SKM-1 treated with dmso at 0.1 percent for 144 hours (cell line): ENCODE measurements at regions not wholly inside any gene's neighbourhood (a gene's known extent, or its start where the extent isn't known, plus 50 kb on each side); places are given as distances from the start of the nearest gene placed in this dataset.
"Not testable (repeated sequence)": the region's sequence is repeated elsewhere in the genome, so short reads cannot be mapped to it uniquely, and the experiment has no call there.

Experiments
- DNase-seq: peaks from one replicate; lab custom pipeline; 2025; ENCODE audit not compliant: unreplicated experiment; lab: John Stamatoyannopoulos, UW

DNA sequence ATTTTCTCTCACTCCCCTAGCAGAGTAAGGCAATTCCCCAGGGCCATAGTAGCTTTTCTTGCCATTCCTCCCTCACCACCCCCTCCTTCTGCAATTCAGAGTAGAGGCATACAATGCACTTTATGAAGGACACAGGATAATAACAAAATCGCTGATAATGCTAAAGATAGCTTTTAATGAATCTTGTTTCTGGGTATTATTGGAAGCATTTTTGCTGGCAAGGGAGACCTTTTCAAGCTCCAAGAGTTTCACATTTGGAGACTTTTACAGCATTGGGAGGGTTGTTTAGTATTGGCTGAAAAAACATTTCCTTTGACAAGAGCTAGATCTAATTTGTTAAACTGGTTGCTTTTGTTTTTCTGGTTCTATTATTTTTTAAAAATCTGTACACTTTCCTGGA, 573.0 kb upstream of the C16orf82 start:
- DNase-seq = no peak

- no peak for DNase-seq
These were observed 568.8 kb upstream of the C16orf82 start for GRCh38 chr16:26497896-26498295.

DNA sequence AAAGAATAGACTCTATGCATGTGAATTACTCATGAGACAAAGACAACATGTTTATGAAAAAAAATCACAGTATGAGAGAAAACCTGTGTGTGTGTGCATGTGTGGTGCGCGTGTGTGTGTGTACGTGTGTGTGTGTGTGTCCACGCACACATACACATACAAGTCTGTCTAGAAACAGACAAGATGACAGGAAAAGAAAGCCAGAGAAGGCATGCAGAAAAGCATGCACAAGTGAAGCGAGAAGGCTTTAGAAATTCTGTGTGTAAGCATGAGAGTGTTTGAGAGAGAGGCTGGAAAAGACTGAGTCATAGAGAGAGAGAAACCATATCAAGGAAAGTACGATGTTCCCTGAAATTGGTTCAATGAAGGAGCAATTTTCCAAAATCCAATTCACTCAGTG, 566.4 kb upstream of the C16orf82 start:
- DNase-seq = no peak

GRCh38 chr16:26505496-26505895, 561.2 kb upstream of the C16orf82 start:
- no peak for DNase-seq

DNA sequence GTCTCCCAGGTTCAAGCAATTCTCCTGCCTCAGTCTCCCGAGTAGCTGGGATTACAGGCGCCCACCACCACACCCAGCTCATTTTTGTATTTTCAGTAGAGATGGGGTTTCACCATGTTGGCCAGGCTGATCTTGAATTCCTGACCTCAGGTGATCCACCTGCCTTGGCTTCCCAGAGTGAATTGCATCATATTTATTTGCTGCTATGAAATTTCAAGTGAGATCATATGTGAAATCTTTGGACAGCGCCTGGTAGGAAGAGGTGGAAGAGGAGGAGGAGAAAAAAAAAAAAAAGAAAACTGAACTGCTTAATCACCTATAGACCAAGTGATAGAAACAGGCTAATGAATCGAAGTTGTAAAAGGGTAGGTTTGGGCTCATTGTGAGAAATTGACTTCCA, 557.8 kb upstream of the C16orf82 start:
- not testable (repeated sequence) for DNase-seq

DNA sequence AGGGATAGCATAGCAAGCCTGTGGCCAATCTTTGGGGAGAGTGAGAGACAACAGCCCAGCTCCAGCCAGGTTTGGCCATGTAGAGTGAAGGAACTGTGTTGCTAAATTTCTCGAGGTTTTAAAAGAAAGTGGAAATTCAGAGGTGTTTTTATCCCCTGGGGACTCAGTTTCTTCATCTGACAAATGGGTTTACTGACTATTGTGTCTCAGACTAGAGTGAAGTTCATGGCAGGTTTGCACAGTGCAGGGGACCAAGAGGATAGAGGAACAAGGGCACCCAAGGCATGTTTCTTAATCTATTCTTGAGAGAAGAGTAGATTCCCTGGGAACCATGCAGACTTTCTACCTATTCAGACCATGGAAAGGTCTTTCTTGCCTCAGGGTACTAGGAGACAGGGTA, 555.8 kb upstream of the C16orf82 start:
- DNase-seq = no peak

GRCh38 chr16:26511463-26511862, 555.3 kb upstream of the C16orf82 start:
- DNase-seq = no peak

- no peak for DNase-seq
These were observed 545.1 kb upstream of the C16orf82 start for GRCh38 chr16:26521626-26522025.

- no peak for DNase-seq
These were observed 542.4 kb upstream of the C16orf82 start for GRCh38 chr16:26524281-26524680.

- no peak for DNase-seq
These were observed 541.9 kb upstream of the C16orf82 start for GRCh38 chr16:26524846-26525245.

DNA sequence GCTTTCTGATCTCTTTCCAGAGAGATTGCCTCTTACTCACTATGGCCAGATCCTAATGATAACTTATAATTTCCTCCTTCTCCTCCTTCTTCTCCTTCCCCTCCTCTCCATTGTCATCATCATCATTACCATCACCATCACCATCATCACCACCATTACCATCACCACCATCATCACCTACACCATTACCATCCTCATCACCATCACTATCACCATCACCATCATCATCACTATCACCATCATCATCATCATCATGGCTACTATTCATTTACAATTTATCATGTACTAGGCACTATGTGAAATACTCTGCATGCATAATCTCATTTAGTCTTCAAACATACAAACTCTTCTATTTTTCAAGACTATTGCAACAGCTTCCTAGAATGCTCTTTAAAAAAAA, 540.9 kb upstream of the C16orf82 start:
- no peak for DNase-seq

DNA sequence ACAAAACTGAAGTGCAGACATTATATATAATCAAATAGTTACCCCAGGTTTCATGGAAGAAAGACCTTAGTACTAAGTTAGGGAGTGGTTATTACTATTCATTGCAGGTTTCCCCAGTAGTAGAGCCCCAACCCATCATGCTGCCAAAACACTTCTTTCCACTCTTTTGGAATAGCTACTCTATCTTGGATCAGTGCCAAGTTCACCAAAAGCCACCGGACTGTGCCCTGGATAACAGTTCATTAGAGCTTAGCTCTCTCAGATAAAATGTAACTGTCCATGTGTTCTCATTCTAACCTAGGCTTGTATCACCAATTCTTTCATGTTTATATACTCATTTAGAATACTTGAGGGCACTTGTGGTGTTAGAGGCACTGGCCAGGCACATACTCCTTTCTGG, 540.1 kb upstream of the C16orf82 start:
- no peak for DNase-seq

DNA sequence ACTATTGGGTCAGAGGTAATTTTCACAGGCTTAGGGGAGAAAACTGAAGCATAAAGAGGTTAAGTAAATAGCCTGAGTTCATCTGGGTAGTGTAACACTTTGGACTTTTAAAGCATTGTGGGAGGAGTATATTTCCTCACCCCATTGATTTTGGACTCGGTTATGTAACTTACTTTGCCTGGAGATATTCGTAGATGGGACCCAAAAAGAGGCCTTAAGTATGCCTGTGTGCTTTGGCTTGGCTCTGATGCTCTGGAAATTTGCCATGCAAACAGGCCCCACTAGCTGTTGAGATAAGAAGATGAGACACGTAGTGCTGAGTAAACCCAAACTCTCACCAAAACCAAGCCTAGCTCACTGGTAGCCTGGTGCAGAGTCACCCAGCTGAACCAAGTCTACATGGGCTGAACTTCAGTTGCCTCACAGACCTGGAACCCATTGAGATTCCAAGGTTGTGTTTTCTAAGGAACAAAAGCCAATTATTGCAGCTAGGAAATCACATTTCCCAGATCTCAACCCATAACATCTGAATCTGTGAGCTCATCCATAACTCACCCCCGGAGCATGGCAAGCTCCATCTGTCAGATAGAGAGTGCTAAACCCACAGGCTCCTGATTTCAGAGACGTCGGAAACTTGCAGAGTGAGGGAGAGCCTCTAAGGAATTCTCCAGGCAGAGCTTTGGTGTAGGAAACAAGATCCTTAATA, 536.0 kb upstream of the C16orf82 start:
- DNase-seq = no peak

GRCh38 chr16:26531290-26531730, 535.4 kb upstream of the C16orf82 start:
- DNase-seq = no peak

DNA sequence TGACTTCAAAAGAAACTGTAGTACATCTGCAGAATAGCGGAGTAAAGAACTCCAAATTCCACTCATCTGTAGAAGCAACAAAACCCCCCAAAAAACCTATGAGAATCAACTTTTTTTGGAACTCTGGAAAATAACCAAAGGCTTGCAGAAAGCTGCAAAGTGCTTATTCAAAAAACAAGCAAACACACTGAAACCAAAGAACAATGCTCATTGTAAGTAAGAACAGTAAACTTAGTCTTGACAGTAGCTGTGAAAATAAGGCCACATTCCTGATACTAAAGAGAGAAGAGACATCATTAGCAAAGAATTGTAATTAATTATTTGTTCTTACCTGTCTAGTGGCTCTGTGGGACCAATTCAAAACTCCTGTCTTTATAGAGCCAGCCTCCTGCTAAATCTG, 534.3 kb upstream of the C16orf82 start:
- DNase-seq = no peak

- no peak for DNase-seq
These were observed 524.5 kb upstream of the C16orf82 start for GRCh38 chr16:26542198-26542597.

GRCh38 chr16:26546573-26546972, 520.2 kb upstream of the C16orf82 start:
- DNase-seq = no peak

DNA sequence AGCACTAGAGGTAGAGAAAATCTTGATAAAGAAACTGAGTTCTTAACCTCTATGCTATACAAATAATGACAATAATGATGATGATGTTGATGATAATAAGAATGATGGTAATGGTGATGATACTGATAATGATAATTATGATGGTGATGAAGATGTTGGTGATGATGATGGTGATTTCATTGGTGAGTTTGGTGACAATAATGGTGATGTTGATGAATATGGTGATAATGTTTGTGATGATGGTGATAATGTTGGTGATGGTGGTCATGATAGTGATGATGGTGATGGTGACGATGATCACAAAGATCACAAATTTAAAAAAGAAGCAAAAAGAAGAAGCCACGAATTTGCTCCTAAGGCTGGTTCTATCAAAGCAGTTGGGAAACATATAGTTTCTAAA, 519.0 kb upstream of the C16orf82 start:
- no peak for DNase-seq

GRCh38 chr16:26550111-26550610, 516.6 kb upstream of the C16orf82 start:
- DNase-seq = no peak

DNA sequence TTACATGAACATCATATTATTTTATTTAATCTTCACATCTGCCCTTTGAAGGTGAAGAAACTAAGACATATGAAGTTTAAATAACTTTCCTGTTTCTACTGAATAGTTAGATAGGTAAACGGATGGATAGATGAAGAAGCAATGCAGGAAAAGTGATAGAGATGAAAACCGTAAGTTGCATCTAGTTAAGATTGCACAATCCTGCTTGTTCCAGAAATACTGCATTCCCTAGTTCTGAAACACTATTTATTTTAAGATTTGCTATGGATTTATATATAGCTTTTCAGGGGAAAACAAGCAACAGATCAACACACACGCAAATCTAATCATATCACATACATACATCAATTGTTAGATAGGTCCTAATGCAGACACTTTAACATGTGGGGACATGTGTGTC, 512.7 kb upstream of the C16orf82 start:
- no peak for DNase-seq

DNA sequence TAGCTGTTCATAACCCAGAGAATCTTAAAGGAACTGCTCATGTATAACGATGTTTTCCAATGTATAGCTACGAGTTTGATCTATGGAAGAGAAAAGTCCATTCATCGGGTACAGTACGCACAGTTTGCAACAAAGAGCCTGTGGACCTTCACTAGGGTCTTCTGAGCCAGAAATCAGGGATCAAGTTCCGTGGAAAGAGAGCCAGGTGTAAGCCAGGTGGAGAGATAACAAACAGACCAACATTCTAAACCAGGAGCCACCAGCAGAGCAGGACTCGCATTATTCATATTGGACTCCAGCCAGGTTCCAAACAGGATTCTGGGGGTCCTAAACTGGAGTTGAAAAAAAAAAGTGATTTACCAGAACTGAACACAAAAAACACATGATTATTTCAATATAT, 505.4 kb upstream of the C16orf82 start:
- no peak for DNase-seq

- DNase-seq = no peak
These were observed 503.7 kb upstream of the C16orf82 start for GRCh38 chr16:26563018-26563417.

GRCh38 chr16:26567356-26567755, 499.4 kb upstream of the C16orf82 start:
- no peak for DNase-seq
